Type B pancreatic cell (in vitro differentiated cells): ENCODE measurements at regions not wholly inside any gene's neighbourhood (a gene's known extent, or its start where the extent isn't known, plus 50 kb on each side); places are given as distances from the start of the nearest gene placed in this dataset.

Experiments
- DNase-seq: peaks from one replicate; pipeline ENCODE4 v3.0.0; 2021; ENCODE audit warnings: mixed read lengths; ENCODE audit not compliant: unreplicated experiment; ENCODE audit errors: extremely low spot score
- H3K27ac Mint-ChIP-seq: 2 replicates; pipeline ENCODE4 v1.8.0; 2021; ENCODE audit warnings: mild to moderate bottlenecking, mixed read lengths
- H3K27me3 Mint-ChIP-seq: 2 replicates; pipeline ENCODE4 v1.8.0; 2021; ENCODE audit warnings: mixed read lengths
- H3K36me3 Mint-ChIP-seq: 2 replicates; pipeline ENCODE4 v1.8.0; 2021; ENCODE audit warnings: mixed read lengths
- H3K4me1 Mint-ChIP-seq: one replicate; pipeline ENCODE4 v1.8.0; 2021; ENCODE audit warnings: mixed read lengths; ENCODE audit not compliant: unreplicated experiment
- H3K4me3 Mint-ChIP-seq: 2 replicates; pipeline ENCODE4 v1.8.0; 2021; ENCODE audit warnings: mild to moderate bottlenecking, mixed read lengths
- H3K9me3 Mint-ChIP-seq: 2 replicates; pipeline ENCODE4 v1.8.0; 2021; ENCODE audit warnings: mixed read lengths
- TF ChIP-seq, protein P1 (sequence below): fragments of 200-600 bp; sonication (generic); conservative IDR thresholded peaks from 2 replicates; pipeline ENCODE4 v1.5.0; 2021; ENCODE audit warnings: antibody characterized with exemption, mild to moderate bottlenecking

DNA sequence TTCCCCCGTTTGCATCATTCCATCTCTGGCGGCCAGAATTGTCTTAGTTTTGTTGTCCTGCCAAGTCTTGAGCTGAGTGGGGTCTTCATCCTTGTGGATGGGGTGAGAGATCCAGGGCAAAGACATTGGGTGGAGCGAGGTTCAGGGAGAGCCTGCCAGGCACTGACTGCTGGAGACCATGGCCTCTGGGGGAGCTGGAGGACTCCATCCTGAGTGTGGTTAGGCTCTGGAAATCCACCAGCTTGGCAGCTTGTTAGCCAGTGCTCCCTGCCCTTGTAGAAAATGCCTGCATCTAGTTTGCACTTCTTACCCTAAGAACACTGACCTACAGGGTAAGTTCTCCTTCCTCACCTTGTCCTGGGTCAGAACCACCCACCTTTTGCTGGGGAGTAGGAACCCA is 97.2 kb upstream of the ZNF536 start:
- Mint-ChIP-seq H3K27me3 (peaks cover 58% of the 10 kb centered on the region), H3K9me3 (peaks cover 7% of the 10 kb centered on the region), H3K36me3 (peaks cover 3% of the 10 kb centered on the region), H3K4me1 (no peaks in the 10 kb centered on the region), H3K4me3 (no peak overlapping the region), H3K27ac (no peak overlapping the region)
- TF ChIP-seq, protein P1, sequence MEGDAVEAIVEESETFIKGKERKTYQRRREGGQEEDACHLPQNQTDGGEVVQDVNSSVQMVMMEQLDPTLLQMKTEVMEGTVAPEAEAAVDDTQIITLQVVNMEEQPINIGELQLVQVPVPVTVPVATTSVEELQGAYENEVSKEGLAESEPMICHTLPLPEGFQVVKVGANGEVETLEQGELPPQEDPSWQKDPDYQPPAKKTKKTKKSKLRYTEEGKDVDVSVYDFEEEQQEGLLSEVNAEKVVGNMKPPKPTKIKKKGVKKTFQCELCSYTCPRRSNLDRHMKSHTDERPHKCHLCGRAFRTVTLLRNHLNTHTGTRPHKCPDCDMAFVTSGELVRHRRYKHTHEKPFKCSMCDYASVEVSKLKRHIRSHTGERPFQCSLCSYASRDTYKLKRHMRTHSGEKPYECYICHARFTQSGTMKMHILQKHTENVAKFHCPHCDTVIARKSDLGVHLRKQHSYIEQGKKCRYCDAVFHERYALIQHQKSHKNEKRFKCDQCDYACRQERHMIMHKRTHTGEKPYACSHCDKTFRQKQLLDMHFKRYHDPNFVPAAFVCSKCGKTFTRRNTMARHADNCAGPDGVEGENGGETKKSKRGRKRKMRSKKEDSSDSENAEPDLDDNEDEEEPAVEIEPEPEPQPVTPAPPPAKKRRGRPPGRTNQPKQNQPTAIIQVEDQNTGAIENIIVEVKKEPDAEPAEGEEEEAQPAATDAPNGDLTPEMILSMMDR: no peak
- no peak for DNase-seq

DNA sequence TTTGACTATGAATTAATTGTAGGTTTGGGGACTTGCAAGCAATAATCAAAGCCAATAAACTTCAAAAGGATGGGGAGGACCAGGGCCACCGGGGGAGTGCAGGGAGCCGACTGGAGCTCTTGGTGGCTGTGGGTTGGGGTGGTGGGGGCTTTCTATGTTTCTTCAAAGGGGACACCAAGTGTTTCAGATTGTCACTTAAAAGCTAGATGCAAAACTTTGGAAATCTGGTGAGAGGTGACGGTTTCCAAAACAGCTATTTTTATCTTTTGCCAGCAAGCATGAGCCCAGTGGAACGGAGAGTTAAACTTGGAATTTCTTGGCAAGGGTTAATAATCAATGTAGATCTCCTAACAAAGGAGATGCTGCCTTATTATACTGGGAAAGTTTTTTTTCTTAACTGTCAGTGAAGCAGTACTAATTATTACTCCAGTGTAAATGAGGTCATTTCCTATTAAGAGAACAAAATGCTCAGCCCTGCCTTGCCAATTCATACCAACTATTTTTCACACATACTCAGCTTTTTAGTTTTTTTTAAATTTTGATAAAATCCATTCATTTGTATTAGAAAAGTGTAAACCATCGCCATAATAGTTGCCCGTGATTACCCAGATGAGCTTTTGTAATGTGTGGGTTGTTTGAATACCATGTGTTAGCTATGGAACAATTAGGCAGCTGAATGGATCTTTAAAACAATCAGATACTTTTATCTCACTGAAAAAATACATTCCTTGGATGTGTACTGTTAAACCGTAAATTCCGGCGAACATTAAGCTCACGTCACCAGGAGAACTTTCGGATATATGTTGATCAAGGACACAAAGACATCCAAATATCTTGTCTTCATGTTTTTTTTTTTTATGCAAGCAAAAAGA is 95.9 kb upstream of the ZNF536 start:
- Mint-ChIP-seq H3K27ac (no peak overlapping the region), H3K27me3 (peaks cover 63% of the 10 kb centered on the region), H3K36me3 (peaks cover 3% of the 10 kb centered on the region), H3K4me1 (no peaks in the 10 kb centered on the region), H3K4me3 (no peak overlapping the region), H3K9me3 (peaks cover 7% of the 10 kb centered on the region)
- TF ChIP-seq, protein P1: no peak
- DNase-seq: no peak

DNA sequence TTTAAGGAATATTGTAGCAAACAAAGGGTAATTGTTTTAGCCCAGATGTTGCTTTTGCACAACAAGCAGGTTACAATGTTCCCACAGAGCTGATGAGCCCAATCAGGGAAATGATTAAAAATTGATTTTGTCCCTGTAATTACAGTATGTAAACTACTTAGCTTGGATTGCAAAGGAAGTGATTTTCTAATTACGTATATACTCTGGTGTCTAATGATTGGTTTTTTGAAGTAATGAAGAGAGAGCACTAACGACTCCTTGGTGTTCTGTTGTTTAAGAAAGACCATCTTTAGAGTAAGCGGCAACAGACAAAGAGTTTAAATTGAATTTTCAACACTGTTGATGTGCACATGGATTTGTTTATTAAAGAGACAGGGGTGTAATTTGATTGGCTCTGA is 95.3 kb upstream of the ZNF536 start:
- H3K36me3 Mint-ChIP-seq: peaks cover 3% of the 10 kb centered on the region
- no peak overlapping the region for H3K4me3 Mint-ChIP-seq
- no peaks in the 10 kb centered on the region for H3K4me1 Mint-ChIP-seq
- no peak for DNase-seq
- peaks cover 7% of the 10 kb centered on the region for H3K9me3 Mint-ChIP-seq
- no peak overlapping the region for H3K27ac Mint-ChIP-seq
- H3K27me3 Mint-ChIP-seq: peaks cover 62% of the 10 kb centered on the region
- TF ChIP-seq, protein P1: no peak

DNA sequence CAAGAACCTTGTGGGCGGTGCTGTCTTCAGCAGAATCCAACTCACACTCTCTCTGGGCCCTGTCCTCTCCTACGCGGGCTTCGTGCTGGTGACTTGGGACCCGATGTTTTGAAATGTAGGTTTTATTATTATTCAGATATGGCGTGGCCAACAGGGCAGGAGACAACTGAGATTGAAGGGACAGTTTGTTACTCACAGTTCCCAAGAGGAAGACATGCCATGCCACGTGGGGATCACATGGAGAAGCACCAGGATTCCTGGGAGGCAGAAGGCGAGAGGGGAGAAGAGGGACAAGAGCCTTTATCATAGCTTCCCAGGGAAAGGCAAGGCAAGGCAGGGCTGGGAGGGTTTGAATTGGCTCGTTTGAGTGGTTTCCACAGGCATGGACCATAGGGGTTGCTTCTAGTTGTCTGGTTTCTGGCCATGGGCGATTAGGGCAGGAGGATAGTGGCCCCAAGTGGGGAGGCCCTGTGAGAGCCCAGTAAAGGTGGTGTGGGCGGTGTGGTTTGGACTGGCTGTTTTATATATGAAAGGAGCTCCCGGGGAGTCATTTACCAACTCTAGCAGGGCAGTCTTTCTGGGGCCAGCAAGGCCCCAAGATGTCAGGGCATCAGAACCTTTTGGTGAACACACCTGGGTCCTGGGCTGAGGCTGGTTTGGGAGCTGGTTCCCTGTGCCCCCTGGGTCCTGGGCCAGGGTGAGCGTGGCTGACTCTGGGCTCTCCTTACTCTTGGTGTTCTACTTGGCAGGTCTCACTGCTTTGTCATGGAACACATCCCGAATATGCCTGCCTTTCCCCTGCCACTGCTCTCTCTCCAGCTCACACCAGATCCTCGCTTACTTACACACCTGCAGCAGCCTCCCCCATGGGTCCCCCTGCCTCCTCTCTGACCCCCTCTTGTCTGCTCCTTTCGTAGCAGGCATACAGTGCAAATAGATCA is 94.0 kb upstream of the ZNF536 start:
- Mint-ChIP-seq H3K9me3 (peaks cover 5% of the 10 kb centered on the region), H3K4me3 (no peak overlapping the region), H3K4me1 (peaks cover 5% of the 10 kb centered on the region), H3K27ac (no peak overlapping the region), H3K27me3 (peaks cover 67% of the 10 kb centered on the region), H3K36me3 (no peaks in the 10 kb centered on the region)
- no peak for DNase-seq
- TF ChIP-seq, protein P1: no peak

DNA sequence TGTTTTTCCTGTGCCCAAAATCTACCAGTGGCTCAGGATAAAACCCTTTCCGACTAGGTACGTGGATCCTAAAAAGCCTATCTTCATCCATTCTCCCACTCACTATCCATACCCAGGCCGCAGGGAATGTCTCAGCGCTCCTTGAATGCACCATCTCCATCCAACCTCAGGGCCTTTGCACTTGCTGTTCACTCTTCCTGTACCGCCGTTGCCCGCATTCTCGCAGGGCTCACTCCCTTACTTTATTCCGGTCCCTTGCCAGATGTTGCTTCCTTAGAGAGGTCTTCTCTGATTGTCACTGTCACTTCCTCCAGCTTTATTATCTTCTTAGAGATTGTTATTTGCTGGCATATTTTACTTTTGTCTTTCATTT is 93.3 kb upstream of the ZNF536 start:
- Mint-ChIP-seq H3K27me3 (peaks cover 66% of the 10 kb centered on the region), H3K4me1 (peaks cover 5% of the 10 kb centered on the region), H3K9me3 (no peaks in the 10 kb centered on the region), H3K36me3 (no peaks in the 10 kb centered on the region), H3K4me3 (no peak overlapping the region), H3K27ac (no peak overlapping the region)
- TF ChIP-seq, protein P1: no peak
- DNase-seq: no peak
